GM12891 (cell line): ENCODE measurements at regions not wholly inside any gene's neighbourhood (a gene's known extent, or its start where the extent isn't known, plus 50 kb on each side); places are given as distances from the start of the nearest gene placed in this dataset.

Source experiments
- POLR2A ChIP-seq: IDR thresholded peaks from 2 replicates; pipeline ENCODE4 v1.6.1; 2011; ENCODE audit warnings: low read depth, low read length, control low read depth
- POLR2AphosphoS5 ChIP-seq: IDR thresholded peaks from 2 replicates; pipeline ENCODE4 v1.6.1; 2011; ENCODE audit warnings: low read depth, low read length, control low read depth
- POU2F2 ChIP-seq: IDR thresholded peaks from 2 replicates; pipeline ENCODE4 v1.6.1; 2011; ENCODE audit warnings: low read depth, mild to moderate bottlenecking, control low read depth, low read length, moderate library complexity
- TAF1 ChIP-seq: IDR thresholded peaks from 2 replicates; pipeline ENCODE4 v1.6.1; 2011; ENCODE audit warnings: low read depth, low read length, control low read depth

- TF ChIP-seq POLR2AphosphoS5 (no peak), POLR2A (no peak), TAF1 (no peak), POU2F2 (no peak)
Observed at GRCh38 chr4:180304321-180304720, 1938.9 kb upstream of the TENM3 start.
